Breast epithelium (tissue), 3 donors: ENCODE measurements at regions not wholly inside any gene's neighbourhood (a gene's known extent, or its start where the extent isn't known, plus 50 kb on each side); places are given as distances from the start of the nearest gene placed in this dataset.

Experiments used
- POLR2A ChIP-seq: fragments of 450-650 bp; IDR thresholded peaks from one replicate; pipeline ENCODE4 v1.6.1; 2016; ENCODE audit warnings: antibody characterized with exemption, mild to moderate bottlenecking, moderate library complexity
- POLR2AphosphoS5 ChIP-seq, 3 donors: sonication (generic); formaldehyde crosslinking; IDR thresholded peaks; one replicate each; pipeline ENCODE4 v1.6.1; 2017; ENCODE audit warnings: antibody characterized with exemption in 3 of 3
- TF ChIP-seq, protein P1 (sequence below), 3 donors: fragments of 450-650 bp; IDR thresholded peaks; one replicate each; pipeline ENCODE4 v1.5.1; 2016 to 2017; ENCODE audit warnings: antibody characterized with exemption in 3 of 3, mild to moderate bottlenecking in 3 of 3, moderate library complexity in 3 of 3

GRCh38 chr2:172233987-172234715 is 131.5 kb upstream of the DLX2 start:
- TF ChIP-seq, protein P1, sequence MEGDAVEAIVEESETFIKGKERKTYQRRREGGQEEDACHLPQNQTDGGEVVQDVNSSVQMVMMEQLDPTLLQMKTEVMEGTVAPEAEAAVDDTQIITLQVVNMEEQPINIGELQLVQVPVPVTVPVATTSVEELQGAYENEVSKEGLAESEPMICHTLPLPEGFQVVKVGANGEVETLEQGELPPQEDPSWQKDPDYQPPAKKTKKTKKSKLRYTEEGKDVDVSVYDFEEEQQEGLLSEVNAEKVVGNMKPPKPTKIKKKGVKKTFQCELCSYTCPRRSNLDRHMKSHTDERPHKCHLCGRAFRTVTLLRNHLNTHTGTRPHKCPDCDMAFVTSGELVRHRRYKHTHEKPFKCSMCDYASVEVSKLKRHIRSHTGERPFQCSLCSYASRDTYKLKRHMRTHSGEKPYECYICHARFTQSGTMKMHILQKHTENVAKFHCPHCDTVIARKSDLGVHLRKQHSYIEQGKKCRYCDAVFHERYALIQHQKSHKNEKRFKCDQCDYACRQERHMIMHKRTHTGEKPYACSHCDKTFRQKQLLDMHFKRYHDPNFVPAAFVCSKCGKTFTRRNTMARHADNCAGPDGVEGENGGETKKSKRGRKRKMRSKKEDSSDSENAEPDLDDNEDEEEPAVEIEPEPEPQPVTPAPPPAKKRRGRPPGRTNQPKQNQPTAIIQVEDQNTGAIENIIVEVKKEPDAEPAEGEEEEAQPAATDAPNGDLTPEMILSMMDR (IDR thresholded peaks at IDR 0.05): no peak
- no peak for TF ChIP-seq POLR2A
- no peak for TF ChIP-seq POLR2AphosphoS5 (IDR thresholded peaks at IDR 0.05)
